ENCODE measurements at regions not wholly inside any gene's neighbourhood (a gene's known extent, or its start where the extent isn't known, plus 50 kb on each side); places are given as distances from the start of the nearest gene placed in this dataset.

DNA sequence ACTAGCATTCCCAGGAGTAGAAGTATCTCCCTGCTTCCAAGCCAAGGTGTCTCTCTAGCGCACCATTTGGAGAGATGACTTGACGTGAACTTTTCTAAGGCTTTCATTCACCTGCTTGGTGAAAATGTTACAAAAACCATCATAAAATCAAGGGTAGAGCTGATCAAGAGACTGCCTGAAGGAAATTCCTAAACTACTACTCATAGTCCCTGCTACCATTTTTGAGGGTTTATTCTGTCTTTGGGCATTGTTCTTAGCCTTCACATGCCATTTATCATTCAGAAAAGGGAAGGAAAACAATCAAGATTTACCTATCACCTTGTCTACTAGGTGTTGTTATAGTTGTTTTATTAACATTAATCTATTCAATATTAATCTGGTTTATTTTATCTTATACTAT, 525.8 kb downstream of the NTRK3 start:
- H3K27ac ChIP-seq (ENCODE audit: insufficient read depth, low read length), result no peak overlapping the region
- H3K79me1 ChIP-seq (ENCODE audit: low read depth in 1 of 2, low read length in 2 of 2), result no peaks in the 10 kb centered on the region
- H3K18ac ChIP-seq (ENCODE audit: low read depth, low read length), result no peak overlapping the region
- dilution Hi-C loops (cut with HindIII; ENCODE audit: low sequenced_read_pairs, unreplicated experiment) (no loop called here), in situ Hi-C loops (cut with MboI; ENCODE audit: low sequenced_read_pairs) (no loop called here), intact Hi-C loops (cut with micrococcal nuclease) (no loop called here)
- H2BK20ac ChIP-seq (ENCODE audit: low read depth, low read length), result no peak overlapping the region
- H3K27me3 ChIP-seq (ENCODE audit: control insufficient read depth, insufficient read depth, low read length), result no peaks in the 10 kb centered on the region; the same call in 1 of the 2 replicates
- H3K14ac ChIP-seq (replicated peaks; ENCODE audit: low read depth, low read length), result no peak overlapping the region
- no peak overlapping the region for H3K56ac ChIP-seq (ENCODE audit: extremely low read depth, insufficient read depth, low read length)
- DNase-seq (no peak), ATAC-seq (ENCODE audit: low read depth) (no peak)
- no peak overlapping the region for H3K4ac ChIP-seq (ENCODE audit: low read depth, low read length)
- BruUV-seq (replicated peaks), result no TSS peak
- no peak overlapping the region for H2AFZ ChIP-seq (replicated peaks; ENCODE audit: low read length, poor library complexity)
- H3K9ac ChIP-seq (ENCODE audit: low read depth, low read length), result no peak overlapping the region
- no peak overlapping the region for H2BK120ac ChIP-seq (ENCODE audit: low read depth, low read length)
- H4K5ac ChIP-seq (ENCODE audit: low read depth, low read length), result no peak overlapping the region
- ChIA-PET POLR2A (ENCODE audit: unreplicated experiment) (no interaction called here), CTCF (no interaction called here)
- no peak overlapping the region for H2BK15ac ChIP-seq (ENCODE audit: low read depth, low read length)
- no peak overlapping the region for H2AK9ac ChIP-seq (replicated peaks; ENCODE audit: low read depth, low read length, poor library complexity)
- no peaks in the 10 kb centered on the region for H3K4me1 ChIP-seq (ENCODE audit: control insufficient read depth, insufficient read depth, low read length)
- H3K4me3 ChIP-seq (ENCODE audit: insufficient read depth, low read depth, low read length), result no peak overlapping the region
- no peak overlapping the region for H2BK5ac ChIP-seq (ENCODE audit: low read depth, low read length, poor library complexity, severe bottlenecking)
- no peak overlapping the region for H3K4me2 ChIP-seq (ENCODE audit: low read depth, low read length)
- H3K9me1 ChIP-seq (ENCODE audit: insufficient read depth, low read length), result no peaks in the 10 kb centered on the region
- WGBS, 2 experiments (ENCODE audit: extremely low coverage in 2 of 2, insufficient read length in 1 of 2), result no CpG with 5 or more reads among the region's 2 CpGs
- no peak overlapping the region for H3K23ac ChIP-seq (ENCODE audit: low read depth, low read length)
- H3K36me3 ChIP-seq (ENCODE audit: control insufficient read depth, insufficient read depth, low read length), result no peaks in the 10 kb centered on the region
- no peak overlapping the region for H4K8ac ChIP-seq (ENCODE audit: low read depth in 2 of 2, low read length in 2 of 2)
- no peaks in the 10 kb centered on the region for H4K20me1 ChIP-seq (ENCODE audit: insufficient read depth, low read length)
- no peak overlapping the region for H4K91ac ChIP-seq (ENCODE audit: insufficient read depth, low read depth, low read length)
- H3K9me3 ChIP-seq (ENCODE audit: control insufficient read depth, insufficient read depth, low read length), result no peaks in the 10 kb centered on the region
- H2AK5ac ChIP-seq (ENCODE audit: low read depth, low read length), result no peak overlapping the region
- TF ChIP-seq RAD21 (IDR thresholded peaks at IDR 0.05; ENCODE audit: low read length), result no peak
- TF ChIP-seq MAFK (IDR thresholded peaks at IDR 0.05; ENCODE audit: low read depth, low read length), result no peak
- TF ChIP-seq, protein P1, sequence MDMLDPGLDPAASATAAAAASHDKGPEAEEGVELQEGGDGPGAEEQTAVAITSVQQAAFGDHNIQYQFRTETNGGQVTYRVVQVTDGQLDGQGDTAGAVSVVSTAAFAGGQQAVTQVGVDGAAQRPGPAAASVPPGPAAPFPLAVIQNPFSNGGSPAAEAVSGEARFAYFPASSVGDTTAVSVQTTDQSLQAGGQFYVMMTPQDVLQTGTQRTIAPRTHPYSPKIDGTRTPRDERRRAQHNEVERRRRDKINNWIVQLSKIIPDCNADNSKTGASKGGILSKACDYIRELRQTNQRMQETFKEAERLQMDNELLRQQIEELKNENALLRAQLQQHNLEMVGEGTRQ (IDR thresholded peaks at IDR 0.05; ENCODE audit: low read depth, low read length), result no peak
- TF ChIP-seq MXI1 (IDR thresholded peaks at IDR 0.05; ENCODE audit: borderline replicate concordance, low read depth, low read length), result no peak
- TF ChIP-seq POLR2A (IDR thresholded peaks at IDR 0.05; ENCODE audit: low read depth, low read length), result no peak
- TF ChIP-seq, protein P2, sequence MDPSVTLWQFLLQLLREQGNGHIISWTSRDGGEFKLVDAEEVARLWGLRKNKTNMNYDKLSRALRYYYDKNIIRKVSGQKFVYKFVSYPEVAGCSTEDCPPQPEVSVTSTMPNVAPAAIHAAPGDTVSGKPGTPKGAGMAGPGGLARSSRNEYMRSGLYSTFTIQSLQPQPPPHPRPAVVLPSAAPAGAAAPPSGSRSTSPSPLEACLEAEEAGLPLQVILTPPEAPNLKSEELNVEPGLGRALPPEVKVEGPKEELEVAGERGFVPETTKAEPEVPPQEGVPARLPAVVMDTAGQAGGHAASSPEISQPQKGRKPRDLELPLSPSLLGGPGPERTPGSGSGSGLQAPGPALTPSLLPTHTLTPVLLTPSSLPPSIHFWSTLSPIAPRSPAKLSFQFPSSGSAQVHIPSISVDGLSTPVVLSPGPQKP (IDR thresholded peaks at IDR 0.05; ENCODE audit: borderline replicate concordance, low read depth, low read length), result no peak
- TF ChIP-seq BHLHE40 (IDR thresholded peaks at IDR 0.05; ENCODE audit: low read depth, low read length), result no peak
- no peak for TF ChIP-seq CHD1 (IDR thresholded peaks at IDR 0.05; ENCODE audit: low read depth, low read length)
- TF ChIP-seq, protein P3, sequence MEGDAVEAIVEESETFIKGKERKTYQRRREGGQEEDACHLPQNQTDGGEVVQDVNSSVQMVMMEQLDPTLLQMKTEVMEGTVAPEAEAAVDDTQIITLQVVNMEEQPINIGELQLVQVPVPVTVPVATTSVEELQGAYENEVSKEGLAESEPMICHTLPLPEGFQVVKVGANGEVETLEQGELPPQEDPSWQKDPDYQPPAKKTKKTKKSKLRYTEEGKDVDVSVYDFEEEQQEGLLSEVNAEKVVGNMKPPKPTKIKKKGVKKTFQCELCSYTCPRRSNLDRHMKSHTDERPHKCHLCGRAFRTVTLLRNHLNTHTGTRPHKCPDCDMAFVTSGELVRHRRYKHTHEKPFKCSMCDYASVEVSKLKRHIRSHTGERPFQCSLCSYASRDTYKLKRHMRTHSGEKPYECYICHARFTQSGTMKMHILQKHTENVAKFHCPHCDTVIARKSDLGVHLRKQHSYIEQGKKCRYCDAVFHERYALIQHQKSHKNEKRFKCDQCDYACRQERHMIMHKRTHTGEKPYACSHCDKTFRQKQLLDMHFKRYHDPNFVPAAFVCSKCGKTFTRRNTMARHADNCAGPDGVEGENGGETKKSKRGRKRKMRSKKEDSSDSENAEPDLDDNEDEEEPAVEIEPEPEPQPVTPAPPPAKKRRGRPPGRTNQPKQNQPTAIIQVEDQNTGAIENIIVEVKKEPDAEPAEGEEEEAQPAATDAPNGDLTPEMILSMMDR (conservative IDR thresholded peaks at IDR 0.05; ENCODE audit: low read depth, low read length), result no peak
- TF ChIP-seq CEBPB (IDR thresholded peaks at IDR 0.05; ENCODE audit: low read depth, low read length), result no peak
- no peak for TF ChIP-seq RFX5 (IDR thresholded peaks at IDR 0.05; ENCODE audit: low read depth, low read length)
- no peak for TF ChIP-seq SMC3 (IDR thresholded peaks at IDR 0.05; ENCODE audit: low read depth, low read length)
